ENCODE measurements at regions not wholly inside any gene's neighbourhood (a gene's known extent, or its start where the extent isn't known, plus 50 kb on each side); places are given as distances from the start of the nearest gene placed in this dataset.

DNA sequence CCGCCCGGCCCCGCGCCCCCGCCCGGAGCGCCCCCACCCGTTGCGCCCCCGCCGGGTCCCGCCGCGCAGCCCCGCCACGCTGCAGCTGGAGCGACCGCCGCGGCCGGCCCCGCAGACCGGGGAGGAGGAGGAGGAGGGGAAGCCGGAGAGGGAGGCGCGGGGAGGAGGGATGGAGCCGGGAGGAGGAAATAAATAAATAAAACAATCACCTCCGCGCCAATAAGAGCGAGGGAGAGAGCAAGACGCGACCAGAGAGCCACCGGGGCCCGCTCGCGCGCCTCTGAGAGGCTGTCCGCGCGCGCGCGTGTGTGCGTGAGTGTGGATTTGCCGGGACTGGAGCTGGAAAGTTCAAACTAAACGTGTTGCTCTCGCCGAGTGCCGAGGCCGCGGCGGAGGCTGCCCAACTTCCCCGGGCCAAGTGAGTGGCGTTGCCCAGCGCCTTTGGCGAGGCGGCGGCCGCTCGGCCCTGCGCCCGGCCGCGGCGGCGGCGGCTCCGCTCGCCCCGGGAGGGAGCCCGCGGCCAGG lies 2184.4 kb upstream of the TENM3 start:
- H3K4me2 ChIP-seq (ENCODE audit: low read depth, low read length, poor library complexity, severe bottlenecking), result no peak overlapping the region
- H4K20me1 ChIP-seq (ENCODE audit: insufficient read depth, low read depth, low read length), result no peaks in the 10 kb centered on the region
- H3K4me3 ChIP-seq (ENCODE audit: low read length), result no peak overlapping the region
- H2AFZ ChIP-seq (ENCODE audit: low read length), result no peak overlapping the region
- H3K4me1 ChIP-seq (ENCODE audit: low read length), result no peaks in the 10 kb centered on the region
- no peaks in the 10 kb centered on the region for H3K27me3 ChIP-seq (ENCODE audit: low read length)
- H3K9me2 ChIP-seq (replicated peaks; ENCODE audit: insufficient read depth, low read length), result no peaks in the 10 kb centered on the region
- no peak overlapping the region for H3K9ac ChIP-seq (ENCODE audit: low read length)
- H3K9me3 ChIP-seq (ENCODE audit: low read length), result no peaks in the 10 kb centered on the region
- H3K36me3 ChIP-seq (ENCODE audit: insufficient read depth, low read length), result no peaks in the 10 kb centered on the region
- no peak overlapping the region for H3K27ac ChIP-seq (ENCODE audit: low read length)
- DNase-seq, result no peak
- H3K79me2 ChIP-seq (ENCODE audit: low read length), result no peaks in the 10 kb centered on the region

DNA sequence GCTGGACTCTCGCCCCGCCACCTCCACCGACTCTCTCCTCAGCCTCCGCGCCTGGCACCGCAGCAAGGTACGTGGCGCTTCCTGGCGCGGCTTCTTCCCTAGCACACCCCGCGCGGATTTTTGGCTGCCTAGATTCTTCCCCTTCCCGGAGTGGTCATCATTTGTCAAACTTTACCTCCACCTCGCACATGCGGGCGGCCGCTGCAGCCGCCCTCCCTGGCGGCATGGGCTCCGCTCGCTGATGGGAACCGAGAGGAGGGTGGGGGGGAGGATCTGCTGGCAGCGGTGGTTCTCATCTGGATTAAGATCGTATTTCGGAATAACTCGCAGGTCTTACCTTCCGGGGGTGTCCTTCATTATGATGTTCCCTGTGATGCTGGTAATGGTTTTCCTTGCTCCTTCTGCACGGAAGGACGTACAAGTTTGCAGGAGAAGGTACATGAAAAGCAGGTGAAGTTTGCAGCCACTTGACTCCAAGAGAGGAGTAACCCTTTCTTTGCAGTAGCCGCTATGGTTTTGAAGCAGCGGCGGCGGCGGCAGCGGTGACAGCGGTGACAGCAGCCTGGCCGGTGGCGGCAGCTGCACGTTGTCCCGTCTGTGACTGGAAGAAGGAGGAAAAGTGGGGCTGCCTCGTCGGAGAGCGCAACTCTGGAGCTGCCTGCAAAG lies 2183.9 kb upstream of the TENM3 start:
- no peaks in the 10 kb centered on the region for H3K27me3 ChIP-seq (ENCODE audit: low read length)
- no peaks in the 10 kb centered on the region for H3K4me1 ChIP-seq (ENCODE audit: low read length)
- H3K36me3 ChIP-seq (ENCODE audit: insufficient read depth, low read length), result no peaks in the 10 kb centered on the region
- no peaks in the 10 kb centered on the region for H3K9me3 ChIP-seq (ENCODE audit: low read length)
- no peaks in the 10 kb centered on the region for H4K20me1 ChIP-seq (ENCODE audit: insufficient read depth, low read depth, low read length)
- no peak overlapping the region for H3K9ac ChIP-seq (ENCODE audit: low read length)
- no peak for DNase-seq
- no peak overlapping the region for H2AFZ ChIP-seq (ENCODE audit: low read length)
- H3K9me2 ChIP-seq (replicated peaks; ENCODE audit: insufficient read depth, low read length), result no peaks in the 10 kb centered on the region
- no peak overlapping the region for H3K4me2 ChIP-seq (ENCODE audit: low read depth, low read length, poor library complexity, severe bottlenecking)
- no peak overlapping the region for H3K4me3 ChIP-seq (ENCODE audit: low read length)
- H3K27ac ChIP-seq (ENCODE audit: low read length), result no peak overlapping the region
- no peaks in the 10 kb centered on the region for H3K79me2 ChIP-seq (ENCODE audit: low read length)

DNA sequence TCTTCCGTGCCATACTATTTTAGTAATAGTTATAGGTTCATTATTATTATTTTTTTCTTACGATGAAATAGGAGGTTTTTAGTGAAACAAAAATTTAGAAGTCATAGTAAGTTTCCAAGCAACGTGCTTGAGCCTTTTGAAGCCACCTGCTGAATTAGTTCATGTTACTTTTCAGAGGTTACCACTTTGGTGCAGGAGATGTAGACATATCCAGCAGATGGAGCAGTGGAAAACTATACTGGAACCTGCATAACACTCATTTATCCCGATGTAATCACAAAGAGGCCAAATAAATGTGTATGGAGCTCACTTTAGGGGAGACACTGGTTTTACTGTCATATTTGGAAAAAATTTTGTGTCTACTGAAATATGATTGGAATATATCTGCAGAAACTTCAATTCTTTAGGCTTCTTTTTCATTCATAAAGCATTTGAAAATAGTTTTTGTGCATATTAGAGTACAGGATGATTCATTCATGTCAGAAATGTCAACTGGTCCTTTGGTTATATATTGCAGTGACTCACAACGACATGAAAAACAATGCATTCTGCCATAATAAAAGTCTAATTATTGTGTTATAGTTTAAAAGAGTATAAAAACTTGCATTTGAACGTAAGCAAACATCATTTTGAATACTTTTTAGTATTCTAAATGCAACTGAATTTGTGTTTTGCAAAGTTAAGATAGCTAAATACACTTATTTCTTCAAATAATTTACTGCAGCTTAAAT lies 2182.9 kb upstream of the TENM3 start:
- no peaks in the 10 kb centered on the region for H3K4me1 ChIP-seq (ENCODE audit: low read length)
- H3K4me3 ChIP-seq (ENCODE audit: low read length), result no peak overlapping the region
- no peaks in the 10 kb centered on the region for H3K27me3 ChIP-seq (ENCODE audit: low read length)
- H4K20me1 ChIP-seq (ENCODE audit: insufficient read depth, low read depth, low read length), result no peaks in the 10 kb centered on the region
- H3K79me2 ChIP-seq (ENCODE audit: low read length), result no peaks in the 10 kb centered on the region
- no peaks in the 10 kb centered on the region for H3K36me3 ChIP-seq (ENCODE audit: insufficient read depth, low read length)
- DNase-seq, result no peak
- H2AFZ ChIP-seq (ENCODE audit: low read length), result no peak overlapping the region
- H3K9ac ChIP-seq (ENCODE audit: low read length), result no peak overlapping the region
- H3K9me3 ChIP-seq (ENCODE audit: low read length), result no peaks in the 10 kb centered on the region
- no peaks in the 10 kb centered on the region for H3K9me2 ChIP-seq (replicated peaks; ENCODE audit: insufficient read depth, low read length)
- no peak overlapping the region for H3K4me2 ChIP-seq (ENCODE audit: low read depth, low read length, poor library complexity, severe bottlenecking)
- H3K27ac ChIP-seq (ENCODE audit: low read length), result no peak overlapping the region

DNA sequence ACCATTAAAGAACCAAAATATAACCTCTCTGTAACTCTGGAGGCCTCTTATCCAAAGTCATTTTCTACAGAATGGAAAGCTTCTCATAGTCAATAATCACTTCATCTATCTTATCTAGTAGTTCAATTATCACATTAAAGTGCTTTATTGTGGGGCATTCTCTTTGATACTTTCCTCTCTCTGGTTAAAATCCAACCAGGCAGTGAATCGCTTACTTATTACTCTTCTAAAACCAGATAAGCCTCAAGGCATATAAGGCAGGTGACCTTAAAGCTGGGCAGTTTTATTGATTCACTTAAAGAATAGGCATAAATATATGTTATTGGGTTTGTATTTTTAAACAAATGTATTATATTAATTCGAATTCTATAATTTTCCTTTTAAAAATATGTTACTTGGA lies 2162.1 kb upstream of the TENM3 start:
- Histone ChIP-seq H3K9me2 (replicated peaks; ENCODE audit: insufficient read depth, low read length) (no peaks in the 10 kb centered on the region), H2AFZ (ENCODE audit: low read length) (no peak overlapping the region), H3K4me1 (ENCODE audit: low read length) (no peaks in the 10 kb centered on the region), H3K4me2 (ENCODE audit: low read depth, low read length, poor library complexity, severe bottlenecking) (no peak overlapping the region), H3K27ac (ENCODE audit: low read length) (no peak overlapping the region), H3K9ac (ENCODE audit: low read length) (no peak overlapping the region), H3K79me2 (ENCODE audit: low read length) (no peaks in the 10 kb centered on the region), H3K4me3 (ENCODE audit: low read length) (no peak overlapping the region), H3K9me3 (ENCODE audit: low read length) (no peaks in the 10 kb centered on the region), H3K27me3 (ENCODE audit: low read length) (no peaks in the 10 kb centered on the region), H3K36me3 (ENCODE audit: insufficient read depth, low read length) (no peaks in the 10 kb centered on the region), H4K20me1 (ENCODE audit: insufficient read depth, low read depth, low read length) (no peaks in the 10 kb centered on the region)
- no peak for DNase-seq

DNA sequence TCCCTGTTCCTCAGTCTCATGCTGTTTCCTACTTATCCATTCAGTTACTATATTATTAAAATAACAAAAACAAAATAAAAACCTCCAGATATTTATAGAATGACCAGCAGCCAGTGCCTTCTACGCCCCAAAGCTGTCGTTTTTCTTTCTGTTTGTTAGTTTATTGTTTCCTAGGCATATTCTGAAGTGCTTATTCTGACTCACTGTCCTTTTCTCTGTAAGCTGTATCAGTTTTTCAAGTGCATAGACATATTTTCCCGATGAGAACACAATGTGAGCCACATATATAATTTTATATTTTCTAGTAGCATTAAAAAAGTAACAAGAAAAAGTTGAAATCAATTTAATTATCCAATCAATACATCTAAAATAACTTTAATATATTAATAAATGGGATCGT lies 2158.6 kb upstream of the TENM3 start:
- Histone ChIP-seq H3K36me3 (ENCODE audit: insufficient read depth, low read length) (no peaks in the 10 kb centered on the region), H3K4me3 (ENCODE audit: low read length) (no peak overlapping the region), H3K27me3 (ENCODE audit: low read length) (no peaks in the 10 kb centered on the region), H2AFZ (ENCODE audit: low read length) (no peak overlapping the region), H3K9me3 (ENCODE audit: low read length) (no peaks in the 10 kb centered on the region), H3K9me2 (replicated peaks; ENCODE audit: insufficient read depth, low read length) (no peaks in the 10 kb centered on the region), H3K27ac (ENCODE audit: low read length) (no peak overlapping the region), H3K4me1 (ENCODE audit: low read length) (no peaks in the 10 kb centered on the region), H3K79me2 (ENCODE audit: low read length) (no peaks in the 10 kb centered on the region), H4K20me1 (ENCODE audit: insufficient read depth, low read depth, low read length) (no peaks in the 10 kb centered on the region), H3K4me2 (ENCODE audit: low read depth, low read length, poor library complexity, severe bottlenecking) (no peak overlapping the region), H3K9ac (ENCODE audit: low read length) (no peak overlapping the region)
- DNase-seq, result no peak

DNA sequence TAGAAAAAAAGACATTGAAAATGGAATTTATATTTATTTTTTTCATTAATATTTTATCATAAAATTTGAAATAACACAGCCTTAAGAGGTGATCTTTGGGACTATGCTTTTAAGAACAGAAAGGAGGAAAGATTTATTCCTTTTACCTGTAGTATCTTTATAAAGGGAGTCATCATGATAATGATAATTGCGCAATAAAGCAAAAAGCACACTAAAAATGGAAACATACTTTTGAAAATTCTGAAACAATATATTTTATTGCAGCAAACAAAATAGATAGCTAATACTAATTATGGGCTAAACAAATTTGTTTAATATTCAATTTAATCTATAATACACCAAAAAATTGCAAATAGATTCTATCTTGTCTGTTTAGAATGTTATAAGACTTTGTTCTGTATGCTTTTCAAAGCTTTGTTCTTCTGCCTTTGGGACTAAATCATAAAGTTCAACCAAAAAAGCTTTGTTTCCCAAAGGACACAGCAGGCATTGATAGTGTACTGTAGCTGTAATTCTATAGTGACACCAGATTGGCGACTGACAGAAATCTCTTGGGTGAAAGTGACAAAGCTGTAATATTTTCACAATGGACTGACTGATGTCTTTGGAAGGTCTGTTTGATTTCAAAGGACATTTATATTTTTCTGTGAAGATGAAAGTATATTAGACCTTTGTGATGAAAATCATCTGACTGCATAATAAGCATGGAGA lies 2156.6 kb upstream of the TENM3 start:
- H3K9me2 ChIP-seq (replicated peaks; ENCODE audit: insufficient read depth, low read length), result no peaks in the 10 kb centered on the region
- H3K27ac ChIP-seq (ENCODE audit: low read length), result no peak overlapping the region
- H3K4me1 ChIP-seq (ENCODE audit: low read length), result no peaks in the 10 kb centered on the region
- H2AFZ ChIP-seq (ENCODE audit: low read length), result no peak overlapping the region
- no peak overlapping the region for H3K4me3 ChIP-seq (ENCODE audit: low read length)
- H3K9ac ChIP-seq (ENCODE audit: low read length), result no peak overlapping the region
- H4K20me1 ChIP-seq (ENCODE audit: insufficient read depth, low read depth, low read length), result no peaks in the 10 kb centered on the region
- no peak overlapping the region for H3K4me2 ChIP-seq (ENCODE audit: low read depth, low read length, poor library complexity, severe bottlenecking)
- DNase-seq, result no peak
- no peaks in the 10 kb centered on the region for H3K27me3 ChIP-seq (ENCODE audit: low read length)
- H3K9me3 ChIP-seq (ENCODE audit: low read length), result no peaks in the 10 kb centered on the region
- no peaks in the 10 kb centered on the region for H3K36me3 ChIP-seq (ENCODE audit: insufficient read depth, low read length)
- no peaks in the 10 kb centered on the region for H3K79me2 ChIP-seq (ENCODE audit: low read length)

DNA sequence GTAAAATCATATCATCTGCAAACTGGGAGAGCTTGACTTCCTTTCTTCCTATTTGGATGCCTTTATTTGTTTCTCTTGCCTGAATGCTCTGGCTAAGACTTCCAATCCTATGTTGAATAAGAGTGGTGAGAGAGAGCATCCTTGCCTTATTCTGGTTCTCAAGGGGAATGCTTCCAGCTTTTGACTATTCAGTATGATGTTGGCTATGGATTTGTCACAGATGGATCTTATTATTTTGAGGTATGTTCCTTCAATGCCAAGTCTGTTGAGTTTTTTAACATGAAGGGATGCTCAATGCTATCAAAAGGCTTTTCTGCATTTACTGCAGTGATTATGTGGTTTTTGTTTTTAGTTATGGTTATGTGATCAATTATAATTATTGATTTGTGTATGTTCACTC lies 2144.6 kb upstream of the TENM3 start:
- no peaks in the 10 kb centered on the region for H3K27me3 ChIP-seq (ENCODE audit: low read length)
- no peaks in the 10 kb centered on the region for H3K4me1 ChIP-seq (ENCODE audit: low read length)
- no peak overlapping the region for H2AFZ ChIP-seq (ENCODE audit: low read length)
- no peaks in the 10 kb centered on the region for H3K79me2 ChIP-seq (ENCODE audit: low read length)
- H3K36me3 ChIP-seq (ENCODE audit: insufficient read depth, low read length), result no peaks in the 10 kb centered on the region
- no peaks in the 10 kb centered on the region for H3K9me2 ChIP-seq (replicated peaks; ENCODE audit: insufficient read depth, low read length)
- no peak overlapping the region for H3K4me2 ChIP-seq (ENCODE audit: low read depth, low read length, poor library complexity, severe bottlenecking)
- DNase-seq, result no peak
- H3K27ac ChIP-seq (ENCODE audit: low read length), result no peak overlapping the region
- no peaks in the 10 kb centered on the region for H4K20me1 ChIP-seq (ENCODE audit: insufficient read depth, low read depth, low read length)
- H3K9me3 ChIP-seq (ENCODE audit: low read length), result no peaks in the 10 kb centered on the region
- no peak overlapping the region for H3K9ac ChIP-seq (ENCODE audit: low read length)
- no peak overlapping the region for H3K4me3 ChIP-seq (ENCODE audit: low read length)

DNA sequence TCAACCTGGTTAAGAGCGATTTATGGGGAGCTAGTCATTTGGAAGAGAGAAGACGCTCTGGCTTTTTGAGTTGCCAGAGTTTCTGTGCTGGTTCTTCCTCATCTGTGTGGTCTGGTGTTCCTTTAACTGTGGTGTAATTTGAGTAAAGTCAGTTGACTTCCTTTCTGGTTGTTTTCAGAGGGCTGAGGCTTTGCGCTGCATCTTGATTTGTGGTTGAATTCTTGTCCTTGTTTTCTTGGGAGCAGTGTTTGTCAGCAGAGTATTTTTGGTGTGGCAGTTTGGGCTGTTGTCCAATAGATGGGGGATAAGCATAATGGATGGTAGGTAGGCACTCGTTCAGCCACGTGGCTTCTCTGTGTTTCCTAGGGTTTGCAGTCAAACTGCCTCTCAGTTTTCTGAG lies 2143.2 kb upstream of the TENM3 start:
- no peak overlapping the region for H3K27ac ChIP-seq (ENCODE audit: low read length)
- H3K9me2 ChIP-seq (replicated peaks; ENCODE audit: insufficient read depth, low read length), result no peaks in the 10 kb centered on the region
- no peaks in the 10 kb centered on the region for H3K4me1 ChIP-seq (ENCODE audit: low read length)
- H3K4me2 ChIP-seq (ENCODE audit: low read depth, low read length, poor library complexity, severe bottlenecking), result no peak overlapping the region
- no peak overlapping the region for H3K9ac ChIP-seq (ENCODE audit: low read length)
- H2AFZ ChIP-seq (ENCODE audit: low read length), result no peak overlapping the region
- H4K20me1 ChIP-seq (ENCODE audit: insufficient read depth, low read depth, low read length), result no peaks in the 10 kb centered on the region
- H3K79me2 ChIP-seq (ENCODE audit: low read length), result no peaks in the 10 kb centered on the region
- H3K9me3 ChIP-seq (ENCODE audit: low read length), result no peaks in the 10 kb centered on the region
- no peaks in the 10 kb centered on the region for H3K27me3 ChIP-seq (ENCODE audit: low read length)
- H3K36me3 ChIP-seq (ENCODE audit: insufficient read depth, low read length), result no peaks in the 10 kb centered on the region
- H3K4me3 ChIP-seq (ENCODE audit: low read length), result no peak overlapping the region
- no peak for DNase-seq
